Cardiac muscle cell (in vitro differentiated cells and primary cell): ENCODE measurements at regions not wholly inside any gene's neighbourhood (a gene's known extent, or its start where the extent isn't known, plus 50 kb on each side); places are given as distances from the start of the nearest gene placed in this dataset.

Experiments
- DNase-seq, 2 donors: peaks; one replicate each; pipeline versions ENCODE4 v3.0.0 to v3.0.0-alpha.2; 2010 to 2017; ENCODE audit warnings: low read depth in 1 of 2, low spot score in 1 of 2
- H3K27ac ChIP-seq: fragments of 200-600 bp; sonication (generic); 2 replicates; pipeline ENCODE4 v1.5.1; 2016
- H3K27me3 ChIP-seq: fragments of 200-600 bp; sonication (generic); 2 replicates; pipeline ENCODE4 v1.6.0; 2016; ENCODE audit warnings: control low read depth
- H3K36me3 ChIP-seq: fragments of 200-600 bp; sonication (generic); 2 replicates; pipeline ENCODE4 v1.5.1; 2016; ENCODE audit warnings: control low read depth
- H3K4me1 ChIP-seq: fragments of 200-600 bp; sonication (generic); 2 replicates; pipeline ENCODE4 v1.8.1; 2017; ENCODE audit warnings: low read depth, mild to moderate bottlenecking, mixed run types
- H3K4me3 ChIP-seq: fragments of 200-600 bp; sonication (generic); 2 replicates; pipeline ENCODE4 v1.5.1; 2016; ENCODE audit warnings: mild to moderate bottlenecking
- H3K9me3 ChIP-seq: fragments of 200-600 bp; sonication (generic); 2 replicates; pipeline ENCODE4 v1.5.1; 2017; ENCODE audit warnings: low read depth, mild to moderate bottlenecking, control low read depth
- CTCF ChIP-seq: IDR thresholded peaks from 2 replicates; pipeline ENCODE4 v1.5.1; 2012; ENCODE audit warnings: low read depth, mild to moderate bottlenecking, low read length

GRCh38 chr16:13573903-13574302, 346.1 kb upstream of the ERCC4 start:
- H3K36me3 ChIP-seq: no peaks in the 10 kb centered on the region
- no peaks in the 10 kb centered on the region for H3K27me3 ChIP-seq
- no peak for DNase-seq
- no peaks in the 10 kb centered on the region for H3K9me3 ChIP-seq
- no peak overlapping the region for H3K4me3 ChIP-seq
- H3K27ac ChIP-seq: no peak overlapping the region
- TF ChIP-seq CTCF: no peak
- H3K4me1 ChIP-seq: no peaks in the 10 kb centered on the region

- no peaks in the 10 kb centered on the region for H3K9me3 ChIP-seq
- no peak for TF ChIP-seq CTCF
- no peaks in the 10 kb centered on the region for H3K4me1 ChIP-seq
- H3K27ac ChIP-seq: no peak overlapping the region
- H3K4me3 ChIP-seq: no peak overlapping the region
- no peaks in the 10 kb centered on the region for H3K27me3 ChIP-seq
- no peaks in the 10 kb centered on the region for H3K36me3 ChIP-seq
- no peak for DNase-seq
These were observed 333.9 kb upstream of the ERCC4 start for GRCh38 chr16:13586051-13586450.

GRCh38 chr16:13587181-13587580, 332.8 kb upstream of the ERCC4 start:
- Histone ChIP-seq H3K4me1 (no peaks in the 10 kb centered on the region), H3K27me3 (no peaks in the 10 kb centered on the region), H3K4me3 (no peak overlapping the region), H3K27ac (no peak overlapping the region), H3K9me3 (no peaks in the 10 kb centered on the region), H3K36me3 (no peaks in the 10 kb centered on the region)
- TF ChIP-seq CTCF: no peak
- DNase-seq: no peak

GRCh38 chr16:13594823-13595222, 325.1 kb upstream of the ERCC4 start:
- Histone ChIP-seq H3K36me3 (no peaks in the 10 kb centered on the region), H3K9me3 (no peaks in the 10 kb centered on the region), H3K27me3 (no peaks in the 10 kb centered on the region), H3K27ac (no peak overlapping the region), H3K4me3 (no peak overlapping the region), H3K4me1 (no peaks in the 10 kb centered on the region)
- no peak for TF ChIP-seq CTCF
- DNase-seq: no peak

- no peaks in the 10 kb centered on the region for H3K9me3 ChIP-seq
- no peak for DNase-seq
- no peaks in the 10 kb centered on the region for H3K36me3 ChIP-seq
- H3K4me1 ChIP-seq: no peaks in the 10 kb centered on the region
- no peak overlapping the region for H3K4me3 ChIP-seq
- no peaks in the 10 kb centered on the region for H3K27me3 ChIP-seq
- no peak for TF ChIP-seq CTCF
- no peak overlapping the region for H3K27ac ChIP-seq
These were observed 313.1 kb upstream of the ERCC4 start for GRCh38 chr16:13606804-13607203.

- Histone ChIP-seq H3K36me3 (no peaks in the 10 kb centered on the region), H3K4me3 (no peak overlapping the region), H3K27ac (no peak overlapping the region), H3K9me3 (no peaks in the 10 kb centered on the region), H3K27me3 (no peaks in the 10 kb centered on the region), H3K4me1 (no peaks in the 10 kb centered on the region)
- no peak for TF ChIP-seq CTCF
- DNase-seq: no peak
These were observed 312.7 kb upstream of the ERCC4 start for GRCh38 chr16:13607289-13607688.
